ENCODE measurements at regions not wholly inside any gene's neighbourhood (a gene's known extent, or its start where the extent isn't known, plus 50 kb on each side); places are given as distances from the start of the nearest gene placed in this dataset.

- DNase-seq (ENCODE audit: low spot score) = no peak
These were observed 189.9 kb downstream of the CENPW start for GRCh38 chr6:126529637-126530362.

DNA sequence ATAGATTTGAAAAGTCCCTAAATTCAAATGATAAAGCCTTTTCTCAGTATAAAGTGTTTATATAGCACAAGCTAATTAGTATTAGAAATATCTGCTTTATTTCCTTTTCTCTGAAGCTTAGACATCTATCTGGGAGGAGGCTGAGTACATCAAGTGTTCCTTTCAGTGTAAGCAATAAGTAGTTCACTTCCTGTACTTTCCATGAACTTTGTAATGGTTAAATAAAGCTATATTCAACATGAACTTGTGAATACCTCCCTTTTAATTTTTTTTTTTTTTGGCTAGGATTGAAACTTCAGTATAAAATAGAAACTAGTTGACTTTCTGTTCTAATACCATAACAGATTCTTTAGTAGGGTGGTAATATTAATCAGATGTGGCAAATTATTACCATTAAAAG, 190.9 kb downstream of the CENPW start:
- no peak for DNase-seq (ENCODE audit: low spot score)

- no peak for DNase-seq (ENCODE audit: low spot score)
These were observed 191.4 kb downstream of the CENPW start for GRCh38 chr6:126531286-126531685.

- DNase-seq (ENCODE audit: low spot score) = no peak
These were observed 191.9 kb downstream of the CENPW start for GRCh38 chr6:126531840-126532239.

- no peak for DNase-seq (ENCODE audit: low spot score)
These were observed 194.5 kb downstream of the CENPW start for GRCh38 chr6:126534401-126534800.

DNA sequence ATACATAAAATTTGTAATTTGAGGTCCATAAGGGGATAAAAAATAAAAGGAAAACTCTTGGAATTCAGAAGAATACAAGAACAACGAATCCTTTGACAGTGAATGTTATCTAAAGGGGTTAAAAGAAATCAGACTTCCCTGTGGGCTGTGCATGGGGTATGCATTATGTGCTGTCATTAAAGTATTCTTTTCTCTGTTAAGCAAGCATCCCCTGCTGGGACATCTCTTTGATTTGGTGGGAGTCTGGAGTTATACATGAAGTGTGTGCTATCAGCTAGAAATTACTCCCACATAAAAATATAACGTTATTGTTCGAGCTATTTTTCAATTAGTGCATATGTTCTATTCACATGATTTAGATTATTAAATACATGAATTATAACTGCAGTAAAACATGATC, 195.2 kb downstream of the CENPW start:
- DNase-seq (ENCODE audit: low spot score) = no peak

DNA sequence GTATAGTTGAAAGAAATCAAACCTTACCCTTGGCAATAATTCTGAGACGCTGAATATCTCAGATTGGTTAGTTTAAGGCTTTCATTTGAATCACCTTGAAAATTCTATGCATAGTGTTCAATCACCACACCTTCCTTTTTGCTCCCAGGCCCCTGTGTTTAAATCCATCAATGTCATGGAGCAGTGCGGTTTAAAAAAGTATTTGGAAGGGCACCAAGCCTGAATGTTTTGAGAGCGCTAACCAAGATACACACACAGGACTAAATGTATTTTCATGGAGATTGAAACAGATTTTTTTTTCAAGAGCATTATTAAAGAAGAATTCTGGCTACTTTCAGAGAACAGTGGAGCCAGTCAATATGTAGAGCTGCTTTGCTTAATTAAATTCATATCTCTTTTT, 195.7 kb downstream of the CENPW start:
- no peak for DNase-seq (ENCODE audit: low spot score)

DNA sequence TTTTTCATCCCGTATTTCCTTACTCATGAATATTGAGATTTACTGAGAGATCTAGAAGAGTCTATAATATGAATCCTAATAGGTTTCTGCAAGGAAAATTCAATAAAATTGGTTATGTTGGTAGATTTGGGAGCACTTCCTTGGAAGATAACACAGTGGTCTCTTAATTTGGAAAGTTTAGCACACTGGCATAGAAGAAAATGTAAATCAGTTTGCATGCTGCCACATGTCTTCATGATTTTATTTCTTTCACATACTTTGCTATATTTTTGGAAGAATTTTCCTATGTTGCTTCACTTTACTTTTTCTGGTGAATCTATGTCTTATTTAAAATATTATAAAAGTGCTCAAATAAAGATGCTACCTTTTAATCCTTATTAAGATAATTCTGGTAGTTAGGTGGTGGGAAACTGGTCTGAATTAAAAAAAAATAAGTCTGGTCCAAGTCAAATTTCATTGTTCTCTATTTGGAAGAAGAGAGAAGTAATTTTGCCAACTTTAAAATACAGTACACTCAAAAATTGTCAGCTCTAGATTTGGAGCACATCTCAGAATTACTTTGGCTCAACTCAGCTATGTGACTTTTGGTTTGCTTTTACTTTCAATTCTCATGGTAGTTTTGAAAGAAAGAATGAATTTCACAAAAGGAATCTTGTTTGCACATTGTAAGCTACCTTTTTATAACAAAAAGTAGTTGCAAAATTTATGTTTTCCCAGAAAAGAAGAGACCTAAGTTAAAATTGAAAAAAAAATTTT, 197.3 kb downstream of the CENPW start:
- no peak for DNase-seq (ENCODE audit: low spot score)

DNA sequence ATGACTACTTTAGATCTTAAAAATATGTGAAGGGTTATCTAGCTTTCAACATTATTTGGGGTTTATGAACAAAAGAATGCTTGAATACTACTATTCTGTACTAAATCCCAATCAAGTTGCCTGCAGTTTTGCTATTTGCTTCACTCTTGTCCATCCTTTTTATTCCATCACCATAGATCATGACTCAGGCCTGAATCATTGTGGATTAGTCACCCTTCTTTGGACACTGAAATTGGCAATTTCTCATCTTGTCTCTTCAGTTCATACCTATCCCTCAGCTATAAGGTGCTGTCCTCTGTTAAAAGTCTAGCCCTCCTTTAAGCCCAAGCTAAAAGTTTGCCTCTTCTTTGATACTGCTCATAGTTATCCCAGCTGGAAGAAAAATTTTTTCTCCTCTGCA, 199.1 kb downstream of the CENPW start:
- no peak for DNase-seq (ENCODE audit: low spot score)

DNA sequence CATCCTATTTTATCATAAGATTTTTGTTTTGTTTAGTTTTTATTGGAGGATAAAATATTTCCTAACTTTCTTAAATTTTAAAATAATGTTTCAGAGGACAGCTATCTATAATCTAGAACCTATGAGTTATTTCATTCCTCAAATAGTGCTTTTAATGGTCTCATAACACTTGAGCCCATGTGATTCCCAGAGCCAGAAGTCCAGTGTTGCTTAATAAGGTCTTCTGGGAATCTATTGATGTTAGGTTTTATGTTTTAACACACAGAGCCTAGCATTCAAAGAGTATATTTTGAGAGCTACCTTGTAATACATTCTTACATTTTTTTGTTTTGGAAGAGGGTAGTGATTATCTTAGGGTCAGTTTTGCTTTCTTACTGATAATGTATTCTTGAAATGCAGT, 200.2 kb downstream of the CENPW start:
- DNase-seq (ENCODE audit: low spot score) = no peak

DNA sequence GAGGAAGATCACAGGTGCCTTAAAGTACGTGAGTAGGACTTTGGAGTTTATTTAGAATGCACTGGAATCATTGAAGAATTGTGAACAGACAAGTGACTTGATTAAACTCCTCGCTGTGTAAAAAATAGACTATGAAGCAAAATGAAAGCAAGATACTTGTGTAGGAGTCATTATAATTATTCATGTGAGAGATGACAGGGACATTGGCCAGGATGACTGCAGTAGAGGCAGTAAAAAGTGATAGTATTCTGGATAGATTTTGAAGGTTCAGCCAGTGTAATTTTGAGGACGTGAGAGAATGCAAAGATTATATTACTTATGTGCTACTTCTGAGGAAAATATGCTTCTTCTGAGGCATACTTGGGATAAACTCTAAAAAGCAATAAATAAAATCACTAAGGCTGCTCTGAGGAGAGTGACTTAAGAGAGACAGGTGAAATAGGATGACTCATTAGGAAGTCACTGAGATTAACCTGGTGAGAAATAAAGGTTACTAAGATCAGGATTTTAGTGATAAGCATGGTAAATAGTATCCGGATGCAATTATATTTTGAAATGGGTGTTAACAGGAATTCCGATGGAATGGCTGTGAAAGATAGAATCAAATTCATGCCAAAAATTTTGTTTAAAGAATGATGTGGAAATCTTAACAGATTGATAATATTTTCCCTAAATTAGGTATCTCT, 202.0 kb downstream of the CENPW start:
- no peak for DNase-seq (ENCODE audit: low spot score)

GRCh38 chr6:126546541-126547120, 206.7 kb downstream of the CENPW start:
- DNase-seq (ENCODE audit: low spot score) = no peak

- no peak for DNase-seq (ENCODE audit: low spot score)
These were observed 208.4 kb downstream of the CENPW start for GRCh38 chr6:126548300-126548699.

DNA sequence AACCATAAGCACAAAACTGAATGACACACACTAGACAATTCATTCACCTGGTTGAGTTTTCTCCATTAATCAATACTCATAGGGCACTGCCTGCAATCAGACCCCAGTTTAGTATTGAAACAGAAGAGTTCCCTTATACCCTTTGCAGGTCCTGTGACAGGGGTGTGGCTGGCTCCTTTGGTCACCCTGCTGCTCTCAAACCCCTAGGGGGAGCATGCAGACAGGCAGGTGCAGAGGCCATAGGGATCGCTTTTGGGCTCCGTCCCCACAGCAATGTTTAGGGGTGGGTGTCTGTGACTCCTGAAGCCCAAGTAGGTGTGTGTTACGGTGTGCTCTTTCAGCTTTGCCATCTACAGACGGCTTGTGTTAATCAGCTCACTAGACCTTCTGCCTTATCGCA, 210.4 kb downstream of the CENPW start:
- DNase-seq (ENCODE audit: low spot score) = no peak

DNA sequence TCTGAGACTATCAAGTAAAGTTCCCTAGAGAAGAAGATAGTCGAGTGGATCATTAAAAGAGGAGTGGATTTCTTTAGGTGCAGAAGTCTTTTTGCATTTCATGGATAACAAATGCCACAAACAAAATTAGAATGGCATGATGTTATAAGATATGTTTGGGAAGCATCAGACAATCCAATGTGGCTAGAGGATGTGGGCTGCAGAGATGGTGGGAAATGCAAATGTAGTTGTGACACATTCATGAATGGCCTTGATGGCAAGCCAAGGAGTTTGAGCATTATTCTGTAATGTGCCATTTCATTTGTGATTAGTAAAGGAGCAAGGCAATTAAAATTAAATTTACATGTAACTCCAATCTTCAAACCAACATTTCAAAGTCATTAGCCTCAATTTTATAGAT, 211.9 kb downstream of the CENPW start:
- no peak for DNase-seq (ENCODE audit: low spot score)

GRCh38 chr6:126553854-126554253, 213.9 kb downstream of the CENPW start:
- DNase-seq (ENCODE audit: low spot score) = no peak

- DNase-seq (ENCODE audit: low spot score) = no peak
These were observed 230.6 kb downstream of the CENPW start for GRCh38 chr6:126570507-126570906.

DNA sequence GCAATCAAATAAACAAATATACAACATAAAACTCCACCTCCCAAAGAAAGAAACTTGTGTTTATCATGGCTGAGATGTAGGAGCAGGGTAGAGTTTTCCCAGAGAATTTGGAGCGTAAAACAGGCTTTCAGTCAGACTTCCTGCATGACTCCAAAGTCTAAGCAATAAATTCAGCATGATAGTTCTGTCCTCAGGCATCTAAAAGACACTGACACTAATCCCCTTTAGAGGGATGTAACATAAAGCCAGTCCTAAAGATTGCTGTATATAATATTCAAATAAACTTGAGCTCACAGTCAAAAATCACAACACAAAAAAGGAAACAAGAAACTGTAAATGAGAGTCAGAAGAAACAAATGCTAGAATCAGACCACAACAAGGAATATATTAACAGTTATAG, 234.4 kb downstream of the CENPW start:
- DNase-seq (ENCODE audit: low spot score) = no peak

GRCh38 chr6:126581316-126581715, 241.4 kb downstream of the CENPW start:
- DNase-seq (ENCODE audit: low spot score) = no peak

DNA sequence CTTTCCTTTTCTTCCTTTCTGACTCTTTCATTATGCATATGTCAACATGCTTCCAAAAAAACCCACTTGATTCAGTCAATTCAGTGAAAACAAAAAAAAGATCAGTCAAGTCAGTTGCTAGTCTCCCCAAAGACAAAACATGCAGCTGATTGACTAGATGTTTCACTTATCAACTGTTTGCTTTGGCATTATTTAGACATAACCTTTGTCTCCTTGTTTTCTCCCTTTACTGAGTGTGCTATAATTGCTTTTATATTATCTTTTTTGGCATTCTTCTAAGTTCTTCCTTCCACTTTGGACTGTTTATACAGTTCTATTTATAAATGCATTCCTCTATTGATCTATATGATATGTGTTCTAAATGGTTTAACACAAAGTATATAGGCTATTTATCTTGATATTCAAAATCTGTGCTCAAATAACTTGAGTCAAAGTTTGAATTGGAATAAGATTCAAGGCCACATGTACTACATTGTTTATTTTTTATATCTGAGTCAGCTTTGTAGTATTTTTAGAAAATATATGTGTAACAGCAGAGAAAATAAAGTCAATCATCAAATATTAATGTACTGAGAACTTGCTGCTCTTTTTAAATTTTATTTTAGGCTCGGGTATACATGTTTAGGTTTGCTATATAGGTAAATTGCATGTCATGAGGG, 260.5 kb downstream of the CENPW start:
- DNase-seq (ENCODE audit: low spot score) = no peak

- DNase-seq (ENCODE audit: low spot score) = no peak
These were observed 263.5 kb downstream of the CENPW start for GRCh38 chr6:126603410-126603809.

DNA sequence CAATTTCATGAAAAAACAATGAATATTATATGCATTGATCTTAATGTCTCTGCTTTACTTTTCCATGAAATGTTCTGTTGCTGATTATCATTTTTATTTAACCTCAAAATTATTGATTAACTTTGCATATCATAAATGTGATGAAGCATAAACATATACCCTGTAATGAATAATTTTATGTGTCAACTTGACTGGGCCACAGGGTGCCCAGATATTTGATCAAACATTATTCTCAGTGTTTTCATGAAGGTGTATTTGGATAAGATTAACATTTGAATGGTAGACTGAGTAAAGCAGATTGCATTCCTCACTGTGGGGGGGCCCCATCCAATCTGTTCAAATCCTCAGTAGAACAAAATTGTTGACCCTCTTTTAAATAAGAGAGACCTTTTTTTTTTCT, 265.2 kb downstream of the CENPW start:
- DNase-seq (ENCODE audit: low spot score) = no peak
